GM08714 (cell line): ENCODE measurements at regions not wholly inside any gene's neighbourhood (a gene's known extent, or its start where the extent isn't known, plus 50 kb on each side); places are given as distances from the start of the nearest gene placed in this dataset.
"Not testable (repeated sequence)": the region's sequence is repeated elsewhere in the genome, so short reads cannot be mapped to it uniquely, and the experiment has no call there.

Experiments
- H3K4me3 ChIP-seq: fragments of 200-500 bp; sonication (Bioruptor generic); 2 replicates; pipeline ENCODE4 v1.5.1; 2014; ENCODE audit warnings: mild to moderate bottlenecking, low read length, inconsistent platforms
- ZNF274 ChIP-seq: IDR thresholded peaks from 2 replicates; pipeline ENCODE4 v1.6.1; 2012; ENCODE audit warnings: mild to moderate bottlenecking, low read depth, low read length

- no peak for TF ChIP-seq ZNF274
Observed at GRCh38 chr7:6934981-6935380, 108.9 kb upstream of the CCZ1B start.

GRCh38 chr7:6936626-6937025 is 110.6 kb upstream of the CCZ1B start:
- not testable (repeated sequence) for H3K4me3 ChIP-seq

More at GRCh38 chr7:6934981-6935380, 108.9 kb upstream of the CCZ1B start:
- no peak overlapping the region for H3K4me3 ChIP-seq

GRCh38 chr7:6937746-6938145 is 111.7 kb upstream of the CCZ1B start:
- not testable (repeated sequence) for H3K4me3 ChIP-seq

- not testable (repeated sequence) for H3K4me3 ChIP-seq
Observed at GRCh38 chr7:6938284-6938683, 112.2 kb upstream of the CCZ1B start.

- not testable (repeated sequence) for H3K4me3 ChIP-seq
Observed at GRCh38 chr7:6939126-6939525, 113.1 kb upstream of the CCZ1B start.

- not testable (repeated sequence) for H3K4me3 ChIP-seq
Observed at GRCh38 chr7:6939896-6940295, 113.8 kb upstream of the CCZ1B start.

GRCh38 chr7:6946873-6947272 is 120.8 kb upstream of the CCZ1B start:
- not testable (repeated sequence) for H3K4me3 ChIP-seq

- H3K4me3 ChIP-seq, result not testable (repeated sequence)
Observed at GRCh38 chr7:6950231-6950630, 124.2 kb upstream of the CCZ1B start.

GRCh38 chr7:6951553-6951952 is 125.5 kb upstream of the CCZ1B start:
- not testable (repeated sequence) for H3K4me3 ChIP-seq

GRCh38 chr7:6953138-6953797 is 127.2 kb upstream of the CCZ1B start:
- H3K4me3 ChIP-seq, result not testable (repeated sequence)

GRCh38 chr7:6953798-6954181 is 127.7 kb upstream of the CCZ1B start:
- H3K4me3 ChIP-seq, result not testable (repeated sequence)

GRCh38 chr7:6955385-6955784 is 129.3 kb upstream of the CCZ1B start:
- not testable (repeated sequence) for H3K4me3 ChIP-seq

- H3K4me3 ChIP-seq, result not testable (repeated sequence)
Observed at GRCh38 chr7:6955990-6956566, 130.0 kb upstream of the CCZ1B start.

GRCh38 chr7:6958371-6958770 is 132.3 kb upstream of the CCZ1B start:
- not testable (repeated sequence) for H3K4me3 ChIP-seq

- H3K4me3 ChIP-seq, result not testable (repeated sequence)
Observed at GRCh38 chr7:6959942-6960341, 133.9 kb upstream of the CCZ1B start.

GRCh38 chr7:6962871-6963270 is 136.8 kb upstream of the CCZ1B start:
- not testable (repeated sequence) for H3K4me3 ChIP-seq

GRCh38 chr7:6965051-6965450 is 139.0 kb upstream of the CCZ1B start:
- H3K4me3 ChIP-seq, result not testable (repeated sequence)

- H3K4me3 ChIP-seq, result not testable (repeated sequence)
Observed at GRCh38 chr7:6970180-6970579, 144.1 kb upstream of the CCZ1B start.

GRCh38 chr7:6974876-6975275 is 148.8 kb upstream of the CCZ1B start:
- not testable (repeated sequence) for H3K4me3 ChIP-seq

GRCh38 chr7:6975346-6975745 is 149.3 kb upstream of the CCZ1B start:
- H3K4me3 ChIP-seq, result not testable (repeated sequence)

- not testable (repeated sequence) for H3K4me3 ChIP-seq
Observed at GRCh38 chr7:6977368-6977767, 151.3 kb upstream of the CCZ1B start.

- H3K4me3 ChIP-seq, result not testable (repeated sequence)
Observed at GRCh38 chr7:6978326-6978725, 152.3 kb upstream of the CCZ1B start.

GRCh38 chr7:6979456-6979855 is 153.4 kb upstream of the CCZ1B start:
- H3K4me3 ChIP-seq, result not testable (repeated sequence)
